ENCODE measurements at regions not wholly inside any gene's neighbourhood (a gene's known extent, or its start where the extent isn't known, plus 50 kb on each side); places are given as distances from the start of the nearest gene placed in this dataset.
"Not testable (repeated sequence)": the region's sequence is repeated elsewhere in the genome, so short reads cannot be mapped to it uniquely, and the experiment has no call there.

DNA sequence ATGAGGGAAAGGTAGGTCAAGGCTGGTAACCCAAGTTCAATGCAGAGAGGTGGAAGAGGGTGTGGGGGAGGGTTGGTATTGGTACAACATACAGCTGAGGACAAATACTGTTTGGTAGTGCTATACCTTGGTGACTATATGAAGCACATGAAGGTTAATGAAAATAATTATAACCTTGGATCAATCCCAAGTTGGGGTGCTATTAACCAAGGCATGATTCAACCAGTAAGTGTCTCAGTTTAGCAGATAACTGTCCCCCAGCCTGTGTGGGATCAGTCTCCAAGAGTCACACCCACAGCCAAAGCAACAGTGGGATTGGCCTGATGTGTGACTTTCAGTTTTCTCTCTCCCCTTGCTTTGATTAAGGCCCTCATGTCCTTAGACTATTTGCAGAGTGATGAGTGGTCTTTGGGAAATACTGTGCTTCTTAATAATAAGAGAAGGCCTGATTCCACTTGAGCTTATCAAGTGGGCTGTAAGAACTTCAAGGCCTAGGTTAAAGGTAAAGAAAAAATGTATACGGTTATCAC lies 80.8 kb downstream of the EOMES start:
- Mint-ChIP-seq H3K27me3 (no peaks in the 10 kb centered on the region), H3K9me3 (no peaks in the 10 kb centered on the region), H3K36me3 (no peaks in the 10 kb centered on the region), H3K4me1 (peaks cover 6% of the 10 kb centered on the region), H3K4me3 (no peak overlapping the region), H3K27ac (no peak overlapping the region)
- DNase-seq (ENCODE audit: low spot score in 2 of 2) (no peak), ATAC-seq (ENCODE audit: low read depth) (no peak)

- H3K36me3 Mint-ChIP-seq: no peaks in the 10 kb centered on the region
These were observed 82.9 kb downstream of the EOMES start for GRCh38 chr3:27639271-27639670.

DNA sequence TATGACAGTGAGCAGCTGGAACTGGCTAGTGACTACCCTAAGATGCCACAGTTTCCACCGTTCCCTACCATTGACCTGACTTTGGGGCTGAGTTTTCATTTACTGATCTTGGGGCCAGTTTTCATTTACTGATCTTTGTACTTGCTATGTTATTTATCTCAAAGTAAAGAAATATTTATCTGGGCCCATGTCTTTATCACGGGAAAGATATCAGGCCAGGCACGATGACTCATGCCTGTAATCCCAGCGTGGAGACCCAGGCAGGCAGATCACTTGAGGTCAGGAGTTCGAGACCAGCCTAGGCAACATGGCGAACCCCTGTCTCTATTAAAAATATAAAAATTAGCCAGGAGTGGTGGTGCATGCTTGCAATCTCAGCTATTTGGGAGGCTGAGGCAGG lies 83.5 kb downstream of the EOMES start:
- H3K4me3 Mint-ChIP-seq: no peak overlapping the region

More at GRCh38 chr3:27639271-27639670, 82.9 kb downstream of the EOMES start:
- ATAC-seq (ENCODE audit: low read depth) (peak; percentile 87), DNase-seq (ENCODE audit: low spot score in 2 of 2) (no peak)
- Mint-ChIP-seq H3K4me3 (no peak overlapping the region), H3K4me1 (peaks cover 6% of the 10 kb centered on the region), H3K27ac (peak overlapping the region; percentile 60), H3K9me3 (no peaks in the 10 kb centered on the region), H3K27me3 (no peaks in the 10 kb centered on the region)

DNA sequence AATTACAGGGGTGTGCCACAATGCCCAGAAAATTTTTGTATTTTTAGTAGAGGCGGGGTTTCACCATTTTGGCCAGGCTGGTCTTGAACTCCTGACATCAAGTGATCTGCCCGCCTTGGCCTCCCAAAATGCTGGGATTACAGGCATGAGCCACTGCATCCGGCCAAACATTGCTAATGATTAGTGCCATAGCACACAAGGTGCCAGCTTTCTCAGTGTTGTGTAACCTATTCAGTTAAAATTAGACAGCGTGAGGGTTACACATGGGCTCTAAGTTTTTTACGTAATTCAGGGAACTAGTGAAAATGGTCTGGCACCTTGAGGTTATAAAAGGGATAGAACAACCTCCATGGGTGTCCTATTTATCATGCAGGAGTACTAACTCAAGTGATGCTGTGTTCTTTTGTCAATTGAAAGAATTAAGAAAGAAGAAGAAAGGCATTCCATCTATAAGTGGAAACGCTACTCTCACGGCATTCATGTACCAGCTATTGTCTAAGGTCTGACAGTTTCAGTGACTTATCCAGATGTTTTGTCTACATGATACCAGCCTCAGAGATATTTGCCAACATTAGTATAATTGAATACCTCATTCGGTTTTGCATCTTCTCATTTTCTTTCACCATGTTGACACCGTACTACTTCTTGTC lies 84.7 kb downstream of the EOMES start:
- no peaks in the 10 kb centered on the region for H3K9me3 Mint-ChIP-seq
- no peaks in the 10 kb centered on the region for H3K27me3 Mint-ChIP-seq
- H3K36me3 Mint-ChIP-seq: no peaks in the 10 kb centered on the region
- H3K4me3 Mint-ChIP-seq: no peak overlapping the region
- DNase-seq (ENCODE audit: low spot score in 2 of 2): no peak
- no peak overlapping the region for H3K27ac Mint-ChIP-seq
- H3K4me1 Mint-ChIP-seq: peaks cover 13% of the 10 kb centered on the region
- ATAC-seq (ENCODE audit: low read depth): no peak

More for the DNA sequence above, 83.5 kb downstream of the EOMES start:
- Mint-ChIP-seq H3K27me3 (no peaks in the 10 kb centered on the region), H3K4me1 (peaks cover 6% of the 10 kb centered on the region), H3K27ac (no peak overlapping the region), H3K9me3 (no peaks in the 10 kb centered on the region), H3K36me3 (no peaks in the 10 kb centered on the region)
- DNase-seq (ENCODE audit: low spot score in 2 of 2) (no peak), ATAC-seq (ENCODE audit: low read depth) (no peak)

DNA sequence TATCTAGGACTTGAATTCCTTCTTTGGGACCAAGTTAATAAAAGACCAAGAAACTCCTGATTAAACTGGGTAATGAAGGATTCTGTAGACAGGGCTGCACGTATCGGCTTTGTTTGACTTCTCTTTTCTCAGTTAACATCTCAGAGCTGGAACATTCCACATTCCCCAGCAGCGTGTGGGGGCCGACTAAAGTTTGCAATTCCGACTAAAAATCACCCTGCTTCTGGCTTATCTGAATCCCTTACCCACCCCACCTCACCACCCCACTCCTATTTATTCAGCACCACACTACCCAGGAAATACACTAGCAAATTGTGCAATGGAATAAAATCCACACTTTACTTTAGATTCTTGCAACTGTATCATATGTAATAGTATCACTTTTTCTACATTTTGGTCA lies 87.1 kb downstream of the EOMES start:
- not testable (repeated sequence) for H3K36me3 Mint-ChIP-seq; H3K9me3 Mint-ChIP-seq; H3K27me3 Mint-ChIP-seq; ATAC-seq (ENCODE audit: low read depth); DNase-seq (ENCODE audit: low spot score in 2 of 2); H3K27ac Mint-ChIP-seq; H3K4me3 Mint-ChIP-seq
- H3K4me1 Mint-ChIP-seq: peaks cover 15% of the 10 kb centered on the region

DNA sequence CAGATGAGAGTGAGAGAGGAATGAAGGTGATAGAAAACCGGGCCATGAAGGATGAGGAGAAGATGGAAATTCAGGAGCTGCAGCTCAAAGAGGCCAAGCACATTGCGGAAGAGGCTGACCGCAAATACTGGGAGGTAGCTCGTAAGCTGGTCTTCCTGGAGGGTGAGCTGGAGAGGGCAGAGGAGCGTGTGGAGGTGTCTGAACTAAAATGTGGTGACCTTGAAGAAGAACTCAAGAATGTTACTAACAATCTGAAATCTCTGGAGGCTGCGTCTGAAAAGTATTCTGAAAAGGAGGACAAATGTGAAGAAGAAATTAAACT lies 88.9 kb downstream of the EOMES start:
- no peak for DNase-seq (ENCODE audit: low spot score in 2 of 2)
- no peaks in the 10 kb centered on the region for H3K9me3 Mint-ChIP-seq

GRCh38 chr3:27632431-27633223 lies 89.5 kb downstream of the EOMES start:
- H3K27ac Mint-ChIP-seq: peak overlapping the region; percentile 88
- no peaks in the 10 kb centered on the region for H3K36me3 Mint-ChIP-seq
- ATAC-seq (ENCODE audit: low read depth) (peak; percentile 87), DNase-seq (ENCODE audit: low spot score in 2 of 2) (peak; percentile 29 to 43)
- H3K4me3 Mint-ChIP-seq: peak overlapping the region; percentile 93
- no peaks in the 10 kb centered on the region for H3K9me3 Mint-ChIP-seq
- H3K4me1 Mint-ChIP-seq: peaks cover 9% of the 10 kb centered on the region
- H3K27me3 Mint-ChIP-seq: no peaks in the 10 kb centered on the region

More for the DNA sequence above, 88.9 kb downstream of the EOMES start:
- Mint-ChIP-seq H3K4me1 (peaks cover 9% of the 10 kb centered on the region), H3K27me3 (no peaks in the 10 kb centered on the region), H3K36me3 (no peaks in the 10 kb centered on the region), H3K27ac (peak overlapping the region; percentile 88), H3K4me3 (peak overlapping the region; percentile 93)
- peak; percentile 23 for ATAC-seq (ENCODE audit: low read depth)

DNA sequence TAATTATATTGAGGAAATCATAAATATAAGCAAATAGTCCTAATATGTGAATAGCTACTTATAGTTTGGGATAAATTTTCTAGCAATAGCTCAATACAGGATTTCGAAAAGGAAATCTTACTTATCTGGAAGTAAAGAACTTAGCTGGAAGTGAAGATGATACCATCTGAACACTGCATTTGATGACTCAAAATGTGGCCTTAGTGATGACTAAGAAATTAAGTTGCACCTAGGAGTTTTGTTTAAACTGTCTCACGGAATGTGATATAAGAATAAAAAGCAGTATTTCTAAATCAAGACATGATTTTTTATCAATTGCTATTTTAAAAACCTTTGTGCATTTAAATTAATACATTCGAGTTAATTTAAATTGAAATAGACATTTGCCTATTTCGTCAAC lies 91.2 kb downstream of the EOMES start:
- Mint-ChIP-seq H3K36me3 (no peaks in the 10 kb centered on the region), H3K27me3 (no peaks in the 10 kb centered on the region), H3K9me3 (no peaks in the 10 kb centered on the region), H3K4me3 (no peak overlapping the region), H3K4me1 (peaks cover 9% of the 10 kb centered on the region), H3K27ac (peak overlapping the region; percentile 62)
- no peak for DNase-seq (ENCODE audit: low spot score in 2 of 2)
- ATAC-seq (ENCODE audit: low read depth): no peak

DNA sequence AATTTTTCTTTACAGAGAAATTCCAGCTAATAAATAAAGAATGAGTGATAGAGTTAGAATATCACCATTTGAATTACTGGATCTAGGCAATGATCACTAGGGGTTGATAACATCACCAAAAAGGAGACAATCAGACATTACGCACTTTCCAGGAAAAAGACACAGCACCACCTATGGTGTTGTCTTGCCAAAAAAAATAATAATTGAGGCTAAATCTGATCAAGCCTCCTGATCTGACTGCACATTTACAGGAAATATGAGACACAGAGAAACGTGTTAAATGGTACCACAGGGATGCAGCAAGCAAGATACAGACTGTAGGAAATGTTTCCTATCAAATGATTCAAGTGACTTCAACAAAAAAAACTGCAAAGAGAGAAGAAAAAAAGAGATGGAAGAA lies 92.8 kb downstream of the EOMES start:
- no peak for ATAC-seq (ENCODE audit: low read depth)
- Mint-ChIP-seq H3K36me3 (no peaks in the 10 kb centered on the region), H3K27me3 (no peaks in the 10 kb centered on the region), H3K9me3 (no peaks in the 10 kb centered on the region), H3K27ac (no peak overlapping the region), H3K4me3 (no peak overlapping the region), H3K4me1 (peaks cover 10% of the 10 kb centered on the region)
- DNase-seq (ENCODE audit: low spot score in 2 of 2): no peak

GRCh38 chr3:27628026-27628750 lies 93.9 kb downstream of the EOMES start:
- no peak overlapping the region for H3K4me3 Mint-ChIP-seq
- no peaks in the 10 kb centered on the region for H3K36me3 Mint-ChIP-seq
- peaks cover 7% of the 10 kb centered on the region for H3K4me1 Mint-ChIP-seq
- ATAC-seq (ENCODE audit: low read depth) (no peak), DNase-seq (ENCODE audit: low spot score in 2 of 2) (no peak)
- H3K9me3 Mint-ChIP-seq: no peaks in the 10 kb centered on the region
- no peaks in the 10 kb centered on the region for H3K27me3 Mint-ChIP-seq
- no peak overlapping the region for H3K27ac Mint-ChIP-seq

GRCh38 chr3:27626596-27627118 lies 95.5 kb downstream of the EOMES start:
- Mint-ChIP-seq H3K4me3 (no peak overlapping the region), H3K27ac (no peak overlapping the region), H3K36me3 (no peaks in the 10 kb centered on the region), H3K27me3 (no peaks in the 10 kb centered on the region), H3K4me1 (peaks cover 2% of the 10 kb centered on the region), H3K9me3 (no peaks in the 10 kb centered on the region)
- no peak for ATAC-seq (ENCODE audit: low read depth)
- DNase-seq (ENCODE audit: low spot score in 2 of 2): no peak

GRCh38 chr3:27625864-27626263 lies 96.3 kb downstream of the EOMES start:
- Mint-ChIP-seq H3K9me3 (no peaks in the 10 kb centered on the region), H3K27ac (no peak overlapping the region), H3K27me3 (no peaks in the 10 kb centered on the region), H3K4me1 (peaks cover 2% of the 10 kb centered on the region), H3K4me3 (no peak overlapping the region), H3K36me3 (no peaks in the 10 kb centered on the region)
- DNase-seq (ENCODE audit: low spot score in 2 of 2) (no peak), ATAC-seq (ENCODE audit: low read depth) (no peak)

- Mint-ChIP-seq H3K9me3 (no peaks in the 10 kb centered on the region), H3K27ac (no peak overlapping the region), H3K4me3 (no peak overlapping the region), H3K27me3 (no peaks in the 10 kb centered on the region), H3K4me1 (peaks cover 2% of the 10 kb centered on the region), H3K36me3 (no peaks in the 10 kb centered on the region)
- DNase-seq (ENCODE audit: low spot score in 2 of 2) (no peak), ATAC-seq (ENCODE audit: low read depth) (no peak)
These were observed 98.9 kb downstream of the EOMES start for GRCh38 chr3:27623085-27623753.

Data from memory B cell (primary cell).